ENCODE measurements at regions not wholly inside any gene's neighbourhood (a gene's known extent, or its start where the extent isn't known, plus 50 kb on each side); places are given as distances from the start of the nearest gene placed in this dataset.
"Not testable (repeated sequence)": the region's sequence is repeated elsewhere in the genome, so short reads cannot be mapped to it uniquely, and the experiment has no call there.

DNA sequence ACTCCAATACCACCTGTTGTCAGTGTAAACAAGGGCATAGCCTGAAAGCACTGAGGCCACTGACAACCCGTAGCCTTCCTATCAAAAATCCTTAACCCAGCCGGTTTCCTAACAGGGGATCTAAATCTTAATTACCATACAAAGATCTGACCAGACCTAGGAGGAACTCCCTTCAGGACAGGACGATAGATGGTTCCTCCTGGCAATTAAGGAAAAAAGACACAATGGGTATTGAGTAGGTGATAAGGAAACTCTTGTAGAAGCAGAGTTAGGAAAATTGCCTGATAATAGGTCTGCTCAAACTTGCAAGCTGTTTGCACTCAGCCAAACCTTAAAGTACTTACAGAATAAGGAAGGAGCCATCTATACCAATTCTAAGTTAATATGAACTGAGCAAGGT, 1517.3 kb upstream of the RAG2 start:
- FAIRE-seq: not testable (repeated sequence)

DNA sequence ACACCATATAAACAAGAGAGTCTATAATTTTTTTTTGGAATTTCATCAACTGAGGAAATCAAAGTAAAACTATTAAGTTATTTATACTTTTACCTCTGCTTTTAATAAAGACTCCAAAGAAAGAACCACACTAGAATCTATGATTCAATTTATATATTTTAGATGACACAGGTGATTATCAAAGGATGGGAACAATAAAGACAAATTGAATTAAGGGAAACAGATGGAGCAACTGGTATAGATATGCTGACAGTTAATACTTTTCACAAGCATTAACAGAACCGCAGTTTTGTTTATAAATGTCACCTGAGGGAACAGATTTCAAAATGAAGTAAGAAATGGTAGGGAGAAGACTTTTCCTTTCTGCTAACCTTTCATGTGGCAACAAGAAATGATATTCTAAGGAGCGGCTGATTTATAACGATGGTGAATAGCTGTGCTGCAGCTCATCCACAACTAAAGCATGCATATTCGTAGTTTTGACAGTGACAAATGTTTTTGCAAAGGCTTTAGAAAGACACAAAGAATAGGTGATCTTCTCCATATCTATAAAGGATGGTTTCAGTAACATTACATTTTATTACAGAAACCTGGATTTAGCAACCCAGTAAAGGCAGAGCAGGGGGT, 1502.9 kb upstream of the RAG2 start:
- FAIRE-seq: no peak

DNA sequence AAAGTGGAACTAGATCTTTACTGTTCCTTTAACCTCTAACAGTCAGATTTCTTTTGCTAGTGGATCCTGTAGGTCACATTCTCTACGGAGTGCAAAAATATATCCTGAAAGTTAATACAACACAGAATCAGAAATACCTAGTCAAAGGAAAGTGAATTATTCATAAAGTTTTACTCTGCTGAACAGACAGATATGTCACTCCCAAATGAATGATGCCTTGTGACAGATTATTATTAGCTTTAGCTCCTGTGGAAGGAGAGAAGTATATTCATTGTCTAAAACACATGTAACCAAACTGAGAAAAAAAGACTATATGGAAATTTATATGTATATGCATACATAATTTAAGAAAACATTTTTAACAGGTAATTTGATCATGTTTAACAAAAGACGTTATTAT, 1497.2 kb upstream of the RAG2 start:
- FAIRE-seq: no peak

DNA sequence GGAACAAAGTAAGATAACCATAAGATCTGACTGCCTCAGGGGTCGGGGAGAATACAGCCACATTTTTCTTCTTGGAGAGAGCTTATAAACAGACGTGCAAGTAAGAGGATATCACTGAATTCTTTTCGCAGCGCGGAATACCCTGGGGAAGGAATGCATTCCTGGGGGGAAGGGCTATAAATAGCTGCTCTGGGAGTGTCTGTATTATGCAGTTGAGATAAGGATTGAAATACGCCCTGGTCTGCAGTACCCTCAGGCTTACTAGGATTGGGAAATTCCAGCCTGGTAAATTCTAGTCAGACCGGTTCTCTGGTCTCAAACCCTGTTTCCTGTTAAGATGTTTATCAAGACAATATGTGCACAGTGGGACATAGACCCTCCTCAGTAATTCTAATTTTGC, 1491.7 kb upstream of the RAG2 start:
- FAIRE-seq: no peak

DNA sequence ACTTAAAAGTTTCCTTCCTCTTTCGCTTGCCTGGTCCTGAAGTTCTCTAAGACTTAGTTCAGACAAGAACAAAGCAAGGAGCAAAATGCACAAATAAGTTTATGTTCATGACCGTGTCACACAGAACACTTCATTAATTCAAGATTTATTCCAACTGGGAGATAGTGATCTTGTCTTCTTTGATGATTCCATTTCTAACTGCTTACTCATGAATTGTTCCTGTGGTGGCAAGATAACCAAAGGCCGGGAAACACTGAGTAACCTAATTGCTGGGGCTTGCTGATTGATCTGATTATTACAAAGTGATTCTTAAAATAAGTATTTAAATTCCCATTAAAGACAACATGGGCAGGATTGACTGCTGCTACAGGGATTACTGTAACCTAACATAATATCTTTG, 1462.9 kb upstream of the RAG2 start:
- FAIRE-seq: no peak

DNA sequence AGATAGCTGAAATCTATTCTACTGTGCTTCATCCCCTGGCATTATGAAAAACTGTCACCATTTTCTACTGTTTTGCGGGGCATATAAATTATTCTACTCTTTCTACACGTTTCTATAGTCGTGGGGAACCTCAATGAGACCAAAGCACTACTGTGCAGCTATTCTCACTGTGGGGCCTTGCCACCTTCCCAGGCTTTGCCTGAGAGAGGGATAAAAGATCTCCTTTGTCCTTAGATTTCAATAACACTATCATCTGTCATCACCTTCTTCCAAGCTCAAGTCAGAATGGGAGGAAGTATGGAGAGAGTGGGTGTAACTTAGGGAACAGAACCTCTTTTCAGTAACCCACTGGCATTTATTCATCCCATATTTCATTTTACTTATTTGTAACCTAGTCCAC, 1462.1 kb upstream of the RAG2 start:
- FAIRE-seq: no peak

DNA sequence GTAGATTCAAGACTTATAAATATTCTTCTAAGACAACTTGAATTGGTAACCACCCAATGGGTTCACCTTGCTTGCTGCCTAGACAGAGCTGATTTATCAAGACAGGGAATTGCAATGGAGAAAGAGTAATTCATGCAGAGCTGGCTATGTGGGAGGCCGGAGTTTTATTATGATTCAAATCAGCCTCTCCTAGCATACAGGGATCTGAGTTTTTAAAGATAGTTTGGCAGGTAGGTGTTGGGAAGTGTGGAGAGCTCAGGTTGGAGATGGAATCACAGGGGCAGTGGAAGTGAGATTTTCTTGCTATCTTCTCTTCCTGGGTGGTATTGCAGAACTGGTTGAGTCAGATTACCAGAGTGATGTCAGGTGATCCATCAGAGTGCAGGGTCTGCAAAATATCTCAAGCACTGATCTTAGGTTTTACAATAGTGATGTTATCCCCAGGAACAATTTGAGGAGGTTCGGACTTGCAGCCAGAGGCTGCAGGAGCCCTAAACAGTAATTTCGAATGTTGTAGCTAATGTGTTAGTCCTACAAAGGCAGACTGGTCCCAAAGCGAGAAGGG, 1448.6 kb upstream of the RAG2 start:
- no peak for FAIRE-seq

DNA sequence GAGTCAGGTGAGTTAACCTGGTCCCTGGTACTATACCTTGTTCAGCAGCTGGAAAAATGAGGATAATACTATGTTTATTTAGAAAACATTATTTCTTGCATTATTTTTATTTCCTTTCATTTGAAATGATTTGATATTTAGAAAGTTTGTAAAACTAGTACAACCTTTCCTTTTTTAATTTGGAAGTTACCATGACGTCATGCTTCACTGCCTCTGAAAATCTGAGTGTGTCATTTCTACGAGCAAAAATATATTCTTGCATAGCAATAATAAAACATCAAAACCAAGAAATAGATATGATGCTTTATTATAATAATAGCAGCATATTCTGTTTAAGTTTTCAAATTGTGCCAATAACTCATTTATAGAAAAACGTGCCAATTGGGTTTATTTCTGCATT, 1445.0 kb upstream of the RAG2 start:
- no peak for FAIRE-seq

DNA sequence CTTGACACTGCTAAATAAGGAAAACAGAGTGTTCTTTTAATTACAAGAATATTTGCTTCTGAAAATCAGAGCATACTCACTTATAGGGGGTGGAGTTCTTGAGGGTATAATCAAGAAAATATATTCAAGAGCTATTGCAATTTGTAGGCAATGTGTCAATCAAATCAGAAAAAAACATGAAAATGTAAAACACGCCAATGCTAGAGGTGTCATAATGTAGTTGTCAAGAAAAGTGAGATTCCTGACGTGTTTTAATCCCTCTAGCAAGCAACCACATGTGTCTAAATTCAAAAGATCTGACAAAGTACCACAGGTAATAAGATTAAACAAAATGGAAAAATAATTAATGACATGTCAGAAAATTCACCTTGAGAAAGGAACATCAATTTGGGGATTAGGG, 1440.7 kb upstream of the RAG2 start:
- no peak for FAIRE-seq

DNA sequence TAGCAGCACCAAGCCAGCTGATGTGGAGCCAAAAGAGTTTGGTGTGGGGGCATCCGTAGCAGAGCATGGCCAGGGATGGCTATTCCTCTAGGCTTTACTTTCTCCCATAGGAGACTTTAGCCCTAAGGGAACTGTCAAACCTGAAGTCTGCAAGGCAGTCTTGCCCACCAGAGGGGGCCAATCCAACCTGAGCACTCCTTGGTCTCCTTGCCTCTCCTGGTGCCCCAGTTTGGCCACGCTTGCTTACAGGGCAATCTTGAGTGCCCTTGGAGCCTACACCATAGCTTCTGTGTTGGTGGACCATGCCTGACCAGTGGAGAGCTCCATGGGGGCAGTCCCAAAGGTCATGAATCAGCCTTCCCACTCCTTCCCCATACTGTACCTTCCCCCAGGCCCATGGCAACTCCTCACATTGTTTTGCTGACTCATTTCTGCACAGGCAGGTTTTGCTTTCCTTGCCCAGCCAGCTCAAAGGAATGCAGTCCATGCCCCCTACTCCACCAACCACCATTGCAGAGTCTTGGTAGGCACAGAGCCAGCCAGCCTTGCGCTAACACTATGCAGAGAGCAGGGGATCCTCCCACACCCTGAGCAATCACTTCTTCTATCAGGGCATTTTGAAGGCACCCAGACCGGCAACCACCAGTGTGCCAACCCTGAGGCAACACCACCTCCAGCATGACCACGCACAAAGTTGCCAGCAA, 1421.2 kb upstream of the RAG2 start:
- FAIRE-seq: no peak

DNA sequence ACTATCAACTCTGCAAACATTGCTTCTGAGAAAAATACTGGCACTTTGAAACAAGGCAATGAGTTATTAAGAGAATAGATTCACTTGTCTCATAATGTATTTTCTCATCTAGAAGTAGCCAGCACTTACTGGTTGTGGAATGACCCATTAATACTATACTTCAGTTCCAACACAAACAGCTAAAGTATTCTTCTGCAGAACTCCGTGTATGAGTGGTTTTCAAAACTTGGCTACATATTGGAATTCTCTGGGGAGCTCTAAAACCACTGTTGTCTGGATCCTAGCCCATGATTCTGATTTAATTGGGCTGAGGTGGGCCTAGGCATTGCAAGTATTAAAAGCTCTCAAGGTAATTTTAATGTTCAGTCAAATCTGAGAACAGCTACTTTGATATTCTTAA, 1416.4 kb upstream of the RAG2 start:
- no peak for FAIRE-seq

DNA sequence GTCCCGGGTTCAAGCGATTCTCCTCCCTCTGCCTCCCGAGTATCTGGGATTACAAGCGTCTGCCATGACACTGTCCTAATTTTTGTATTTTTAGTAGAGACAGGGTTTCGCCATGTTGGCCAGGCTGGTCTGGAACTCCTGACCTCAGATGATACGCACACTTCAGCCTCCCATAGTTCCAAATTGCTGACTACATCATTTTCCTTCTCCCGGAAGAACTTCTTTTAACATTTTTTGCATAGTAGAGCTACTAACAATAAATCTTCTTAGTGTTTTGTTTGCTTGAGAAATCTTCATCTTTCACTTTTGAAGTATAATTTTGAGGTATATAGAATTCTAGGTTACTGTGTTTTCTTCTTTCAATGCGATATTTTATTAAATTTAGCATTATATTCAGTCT, 1415.1 kb upstream of the RAG2 start:
- FAIRE-seq: no peak

DNA sequence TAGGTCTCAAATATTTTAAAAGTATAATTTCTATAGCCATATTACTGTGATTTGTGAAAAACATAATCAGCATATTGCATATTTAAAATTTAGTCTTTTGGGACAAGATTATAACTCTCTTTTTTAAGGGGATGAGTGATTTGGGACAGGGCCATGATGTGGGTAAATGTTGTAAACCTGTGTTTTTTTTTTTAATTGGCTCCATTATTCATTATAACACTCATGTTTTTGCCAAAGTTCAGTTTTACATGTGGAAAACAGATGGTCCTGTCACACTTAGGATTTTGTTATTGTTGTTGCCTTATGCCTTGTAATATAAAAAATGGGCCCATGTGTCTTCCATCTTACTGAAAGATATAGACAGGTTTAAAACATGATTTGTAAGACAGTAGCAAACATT, 1413.5 kb upstream of the RAG2 start:
- no peak for FAIRE-seq

DNA sequence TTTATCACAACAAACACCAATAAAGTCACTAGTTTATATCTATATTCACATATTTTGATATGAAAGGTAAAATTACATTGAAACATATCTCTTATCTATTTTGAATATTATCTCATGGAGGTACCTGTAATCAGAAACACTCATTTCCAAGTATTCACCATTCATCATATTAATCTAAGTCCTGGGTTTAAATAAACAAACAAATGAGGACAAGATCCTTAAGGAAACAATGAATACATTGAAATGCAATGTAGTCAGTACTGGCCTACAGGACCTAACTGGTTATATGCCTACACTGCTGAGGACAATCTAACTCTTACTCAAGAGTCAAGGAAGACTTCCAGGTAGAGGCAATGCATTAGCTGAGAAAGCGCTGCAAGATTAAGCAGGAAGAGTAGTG, 1411.9 kb upstream of the RAG2 start:
- FAIRE-seq: no peak

DNA sequence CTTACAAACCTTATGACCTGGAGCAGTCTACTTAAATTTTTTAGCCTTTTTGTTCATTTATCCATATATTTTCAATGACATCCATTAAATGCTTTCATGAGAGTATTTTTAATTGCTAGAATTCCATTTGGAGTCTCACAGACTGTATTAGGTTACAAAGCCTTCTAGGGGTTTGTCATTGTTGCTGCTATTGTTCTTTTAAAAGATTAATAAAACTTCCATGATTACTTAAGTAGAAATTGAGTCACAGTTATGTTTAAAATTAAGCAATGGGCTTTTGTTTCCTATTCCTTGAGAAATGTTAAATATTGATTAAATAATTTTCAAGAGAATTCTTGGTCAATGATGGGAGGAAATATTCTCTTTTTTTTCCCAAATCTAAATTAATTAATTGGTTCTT, 1408.4 kb upstream of the RAG2 start:
- FAIRE-seq: no peak

DNA sequence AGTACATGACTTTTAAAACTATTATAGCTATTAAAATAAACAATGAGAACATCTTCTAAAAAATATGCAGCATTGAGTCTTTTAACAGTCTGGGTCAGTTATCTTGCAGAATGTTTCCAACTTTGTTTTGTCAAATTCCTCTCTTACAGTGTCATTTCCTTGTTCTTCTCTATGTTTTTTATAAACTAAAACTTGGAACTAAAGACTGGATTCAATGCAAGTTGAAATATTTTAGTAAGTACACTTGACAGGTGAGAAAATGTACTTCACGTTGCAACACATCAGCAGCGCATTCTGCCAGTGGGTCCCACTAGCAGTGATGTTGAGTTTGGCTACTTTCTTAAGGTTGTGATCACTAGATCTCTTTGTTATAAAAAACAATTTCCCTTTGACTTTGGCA, 1407.6 kb upstream of the RAG2 start:
- FAIRE-seq: no peak

DNA sequence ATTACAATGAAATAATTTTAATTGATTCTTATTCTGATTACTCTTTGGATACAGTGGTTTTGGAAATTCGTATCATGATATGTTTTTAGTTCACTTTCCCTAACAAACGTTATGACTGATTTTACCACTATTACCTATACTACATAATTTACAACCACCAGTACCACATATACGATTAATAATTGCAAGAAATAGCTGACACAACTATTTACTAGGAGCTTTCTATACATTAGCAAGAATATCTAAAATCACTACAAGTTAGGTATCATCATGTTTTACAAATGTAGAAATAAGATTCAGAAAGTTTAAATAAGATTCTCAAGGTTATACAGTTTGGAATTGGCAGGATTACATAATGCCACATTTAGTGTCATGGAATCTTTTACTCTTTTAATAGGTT, 1401.1 kb upstream of the RAG2 start:
- no peak for FAIRE-seq

DNA sequence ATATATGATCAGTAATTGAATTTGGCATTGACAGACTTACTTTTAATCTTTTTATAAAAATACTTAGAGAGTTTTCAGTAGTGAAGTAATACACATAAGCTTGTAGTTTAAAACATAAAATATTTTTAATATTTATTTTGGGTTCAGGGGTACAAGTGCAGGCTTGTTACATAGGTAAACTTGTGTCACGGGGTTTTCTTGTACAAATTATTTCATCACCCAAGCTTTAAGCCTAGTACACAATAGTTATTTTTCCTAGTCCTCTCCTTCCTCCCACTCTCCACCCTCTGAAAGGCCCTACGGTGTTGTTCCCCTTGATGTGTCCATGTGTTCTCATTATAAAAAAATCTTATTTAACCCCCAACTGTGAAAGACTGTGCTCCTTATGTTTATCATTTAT, 1397.8 kb upstream of the RAG2 start:
- FAIRE-seq: no peak

DNA sequence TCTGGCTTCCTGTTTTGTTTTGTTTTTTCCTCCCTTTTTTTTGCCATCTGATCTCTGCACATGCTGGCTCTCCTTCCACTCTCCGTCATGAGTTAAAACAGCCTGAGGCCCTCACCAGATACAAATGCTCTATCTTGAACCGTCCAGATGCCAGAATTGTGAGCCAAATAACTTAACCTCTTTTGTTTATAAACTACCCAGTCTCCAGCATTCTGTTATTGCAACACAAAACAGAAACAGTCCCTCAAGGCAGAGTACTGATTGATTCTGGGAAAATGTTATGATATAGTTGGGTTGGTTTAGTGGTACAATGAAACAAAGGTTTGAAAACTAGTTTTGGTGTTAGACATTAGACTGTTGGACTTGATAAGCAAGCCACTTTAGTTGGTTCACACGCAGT, 1390.0 kb upstream of the RAG2 start:
- no peak for FAIRE-seq

DNA sequence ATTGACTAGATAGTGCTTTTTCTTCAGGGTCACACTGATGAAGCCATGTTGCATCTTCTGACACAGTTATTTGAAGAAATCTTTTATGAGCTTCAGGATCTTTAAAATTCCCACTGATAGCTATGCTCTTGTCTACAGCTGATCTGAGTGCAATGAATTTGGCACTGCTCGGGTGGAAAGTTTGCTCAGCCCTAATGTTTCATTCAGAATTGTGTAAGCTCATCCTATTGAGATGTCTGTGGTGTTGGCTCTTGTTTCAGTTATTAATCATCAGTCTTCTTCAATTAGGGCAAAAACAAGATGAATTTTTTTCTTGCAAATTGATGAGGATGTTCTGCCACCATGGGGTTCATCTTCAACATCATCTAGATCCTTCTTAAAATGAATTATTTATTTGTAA, 1387.0 kb upstream of the RAG2 start:
- no peak for FAIRE-seq

DNA sequence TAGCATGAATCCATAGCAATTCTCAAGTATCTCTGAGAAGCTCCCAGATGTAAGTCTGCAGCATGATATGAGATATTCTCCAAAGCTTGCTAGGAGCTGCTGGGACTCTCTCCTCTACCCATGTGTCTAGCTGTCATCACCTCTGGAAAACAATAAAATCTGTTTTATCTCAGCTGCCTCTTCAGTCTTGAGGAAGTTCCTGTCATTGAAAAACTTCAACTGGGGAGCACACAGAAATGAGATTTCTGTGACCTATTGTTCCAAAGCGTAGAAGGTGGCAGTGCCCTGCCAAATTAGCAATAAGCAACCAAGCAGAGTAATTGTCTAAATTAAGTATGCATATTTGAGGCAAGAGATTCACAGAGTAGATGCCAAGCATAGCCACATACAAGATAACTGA, 1380.6 kb upstream of the RAG2 start:
- no peak for FAIRE-seq

DNA sequence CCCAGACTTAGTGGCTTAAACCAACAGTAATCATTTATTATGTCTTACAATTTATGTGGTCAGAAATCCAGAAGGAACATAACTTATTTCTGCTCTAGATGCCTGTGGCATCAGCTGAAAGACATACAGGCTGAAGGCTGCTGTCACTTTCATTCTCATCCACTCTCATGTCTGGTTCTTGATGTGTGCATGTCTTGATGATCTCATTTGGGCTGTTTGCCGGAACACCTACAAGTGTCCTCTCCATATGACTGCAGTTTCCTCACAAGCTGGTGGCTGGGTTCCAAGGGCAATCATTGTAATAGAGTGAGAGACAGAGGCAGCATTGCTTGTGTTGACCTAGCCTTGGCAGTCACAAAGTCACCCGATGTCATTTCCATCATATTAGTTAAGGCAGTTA, 1375.9 kb upstream of the RAG2 start:
- no peak for FAIRE-seq

DNA sequence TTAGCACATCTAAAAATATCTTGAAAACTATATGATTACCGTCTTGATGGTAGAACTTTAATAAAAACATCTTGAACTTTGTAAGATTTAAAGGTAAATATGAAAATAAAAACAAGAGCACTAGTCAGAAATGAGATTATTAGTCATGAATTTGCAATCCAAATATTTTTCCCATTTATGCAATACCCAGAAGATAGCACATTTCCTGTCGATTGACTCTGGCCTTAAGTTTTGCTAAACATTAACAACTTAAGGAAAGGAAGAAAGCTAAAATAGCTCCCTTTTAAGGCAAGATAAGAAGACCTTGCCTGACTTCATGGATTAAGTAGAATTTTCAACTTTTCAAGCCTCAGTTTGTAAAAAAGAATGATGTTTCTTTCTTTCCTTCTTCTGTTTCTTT, 1374.7 kb upstream of the RAG2 start:
- FAIRE-seq: no peak

DNA sequence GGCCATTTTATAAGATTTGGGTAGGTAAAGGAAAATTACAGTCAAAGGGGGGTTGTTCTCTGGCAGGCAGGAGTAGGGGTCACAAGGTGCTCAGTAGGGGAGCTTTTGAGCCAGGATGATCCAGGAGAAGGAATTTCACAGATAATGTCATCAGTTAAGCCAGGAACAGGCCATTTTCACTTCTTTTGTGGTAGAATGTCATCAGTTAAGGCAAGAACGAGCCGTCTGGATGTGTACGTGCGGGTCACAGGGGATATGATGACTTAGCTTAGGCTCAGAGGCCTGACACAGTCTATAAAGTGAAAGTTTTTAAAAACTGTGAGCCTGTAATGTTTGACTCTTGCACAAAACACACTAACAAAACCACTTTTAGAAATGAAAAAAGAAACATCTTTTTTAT, 1371.3 kb upstream of the RAG2 start:
- not testable (repeated sequence) for FAIRE-seq

DNA sequence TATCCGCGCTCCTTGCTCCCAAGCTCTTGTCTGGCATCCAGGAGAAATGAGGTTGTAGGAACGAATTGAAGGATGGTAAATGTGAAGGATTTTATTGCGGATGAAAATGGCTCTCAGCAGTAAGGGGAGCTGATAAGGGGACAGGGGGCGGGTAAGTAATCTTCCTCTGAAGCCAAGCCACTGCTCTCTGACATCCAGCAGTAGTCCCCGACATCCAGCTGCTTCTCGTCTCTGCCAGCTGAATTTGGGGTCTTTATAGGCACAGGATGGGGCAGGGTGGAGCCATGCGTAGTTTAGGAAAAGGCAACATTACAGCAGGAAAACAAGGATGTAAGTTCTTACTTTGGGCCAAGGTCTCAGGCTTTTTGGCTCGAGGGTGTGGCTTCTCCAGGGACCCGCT, 1370.1 kb upstream of the RAG2 start:
- no peak for FAIRE-seq

Measured in G401.6 (cell line).